ENCODE measurements at regions not wholly inside any gene's neighbourhood (a gene's known extent, or its start where the extent isn't known, plus 50 kb on each side); places are given as distances from the start of the nearest gene placed in this dataset.

DNA sequence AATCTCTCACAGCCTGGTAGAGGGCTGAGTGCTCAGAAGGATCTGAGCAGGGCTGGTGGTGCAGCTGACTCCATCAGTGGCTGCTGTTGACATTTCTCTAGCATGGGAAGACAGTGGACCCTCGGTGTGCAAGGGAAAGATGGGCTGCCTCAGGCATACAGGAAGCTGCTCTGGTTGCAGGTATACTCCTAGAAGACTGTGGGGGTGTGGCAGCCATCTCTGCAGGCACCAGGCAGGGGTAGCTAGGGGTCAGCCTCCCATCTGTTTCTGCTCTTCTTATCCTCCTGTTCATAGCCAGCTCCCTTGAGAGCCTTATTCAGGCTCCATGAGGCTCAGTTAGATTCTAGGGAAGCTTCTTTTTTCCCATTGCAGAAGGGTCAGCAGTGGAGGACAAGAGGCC is 475.5 kb downstream of the TSHZ3 start:
- Histone ChIP-seq H3K4me3 (ENCODE audit: low read length in 2 of 2) (no peak overlapping the region), H3K27me3 (ENCODE audit: control insufficient read depth in 1 of 2, insufficient read depth in 2 of 2, low read length in 2 of 2) (peaks cover 0 to 3% of the 10 kb centered on the region in 2 donors), H3K27ac (ENCODE audit: low read length) (no peak overlapping the region), H3K4me1 (ENCODE audit: control insufficient read depth, insufficient read depth, low read length) (no peaks in the 10 kb centered on the region), H3K9ac (ENCODE audit: low read length in 2 of 2) (no peak overlapping the region), H3K36me3 (ENCODE audit: control insufficient read depth in 2 of 2, insufficient read depth in 2 of 2, low read length in 2 of 2) (no peaks in the 10 kb centered on the region), H3K9me3 (ENCODE audit: control insufficient read depth in 2 of 2, low read length in 2 of 2) (no peaks in the 10 kb centered on the region)

DNA sequence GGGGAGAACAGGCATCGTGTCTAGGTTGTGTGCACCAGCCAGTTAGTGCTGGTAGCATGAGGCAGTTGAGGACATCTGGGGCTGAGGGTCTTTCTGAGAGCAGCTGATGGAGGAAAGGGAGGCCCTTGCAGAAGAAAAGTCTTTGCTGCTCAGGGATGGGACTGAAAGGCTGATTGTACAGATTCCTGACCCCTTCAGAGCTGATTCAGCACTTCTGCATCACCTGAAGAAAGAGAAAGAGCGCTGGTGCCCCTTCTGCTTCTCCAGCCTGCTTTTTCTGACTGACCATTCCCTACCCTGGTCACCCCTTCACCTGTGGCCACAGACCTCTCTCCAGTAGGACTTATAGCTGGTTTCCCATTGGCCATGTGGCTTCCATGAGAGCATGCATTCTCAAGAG is 476.2 kb downstream of the TSHZ3 start:
- no peak overlapping the region for H3K27ac ChIP-seq (ENCODE audit: low read length)
- H3K9me3 ChIP-seq (ENCODE audit: control insufficient read depth in 2 of 2, low read length in 2 of 2): no peaks in the 10 kb centered on the region
- H3K27me3 ChIP-seq (ENCODE audit: control insufficient read depth in 1 of 2, insufficient read depth in 2 of 2, low read length in 2 of 2): peaks cover 0 to 3% of the 10 kb centered on the region in 2 donors
- H3K4me1 ChIP-seq (ENCODE audit: control insufficient read depth, insufficient read depth, low read length): no peaks in the 10 kb centered on the region
- H3K9ac ChIP-seq (ENCODE audit: low read length in 2 of 2): no peak overlapping the region
- H3K4me3 ChIP-seq (ENCODE audit: low read length in 2 of 2): no peak overlapping the region
- no peaks in the 10 kb centered on the region for H3K36me3 ChIP-seq (ENCODE audit: control insufficient read depth in 2 of 2, insufficient read depth in 2 of 2, low read length in 2 of 2)

DNA sequence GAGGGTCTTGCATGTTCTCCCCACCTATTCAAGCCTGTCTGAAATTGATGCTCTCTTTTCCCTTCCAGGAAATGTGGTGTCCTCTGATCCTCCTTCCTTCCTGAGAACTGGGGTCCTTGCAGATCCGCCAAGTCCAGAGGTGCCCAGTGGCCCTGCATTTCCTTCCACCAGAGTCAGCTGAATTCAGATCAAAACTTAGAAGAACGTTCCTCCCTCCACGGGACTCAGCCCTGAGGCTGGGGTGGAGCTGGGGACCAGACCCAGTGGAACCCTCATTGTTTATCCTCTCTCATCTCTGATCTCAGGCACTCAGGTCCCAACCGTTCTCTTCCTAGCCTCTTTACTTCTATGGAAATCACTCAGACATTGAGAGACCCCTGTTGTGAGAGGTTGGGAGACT is 477.3 kb downstream of the TSHZ3 start:
- Histone ChIP-seq H3K27ac (ENCODE audit: low read length) (no peak overlapping the region), H3K9me3 (ENCODE audit: control insufficient read depth in 2 of 2, low read length in 2 of 2) (no peaks in the 10 kb centered on the region), H3K9ac (ENCODE audit: low read length in 2 of 2) (no peak overlapping the region), H3K4me3 (ENCODE audit: low read length in 2 of 2) (no peak overlapping the region), H3K4me1 (ENCODE audit: control insufficient read depth, insufficient read depth, low read length) (no peaks in the 10 kb centered on the region), H3K27me3 (ENCODE audit: control insufficient read depth in 1 of 2, insufficient read depth in 2 of 2, low read length in 2 of 2) (peaks cover 0 to 3% of the 10 kb centered on the region in 2 donors), H3K36me3 (ENCODE audit: control insufficient read depth in 2 of 2, insufficient read depth in 2 of 2, low read length in 2 of 2) (no peaks in the 10 kb centered on the region)

DNA sequence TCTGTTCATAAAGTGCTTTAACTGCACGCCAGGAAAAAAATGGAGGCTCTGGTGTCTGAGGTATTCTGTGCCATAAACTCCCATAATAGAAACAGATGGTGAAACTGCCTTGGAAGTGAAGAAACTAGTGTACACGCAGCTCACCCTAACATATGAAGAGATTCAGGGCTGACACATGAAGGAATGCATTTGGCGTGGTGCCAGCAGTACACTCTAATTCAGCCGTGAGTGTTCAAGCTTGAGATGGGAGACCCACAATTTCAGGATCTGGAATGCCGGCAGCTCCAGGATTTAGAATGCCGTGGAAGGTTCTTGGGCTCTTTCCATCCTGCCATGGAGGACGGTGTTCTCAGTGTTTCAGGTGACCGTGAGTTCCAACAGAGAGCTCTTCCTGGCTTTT is 478.4 kb downstream of the TSHZ3 start:
- Histone ChIP-seq H3K36me3 (ENCODE audit: control insufficient read depth in 2 of 2, insufficient read depth in 2 of 2, low read length in 2 of 2) (no peaks in the 10 kb centered on the region), H3K9me3 (ENCODE audit: control insufficient read depth in 2 of 2, low read length in 2 of 2) (no peaks in the 10 kb centered on the region), H3K4me1 (ENCODE audit: control insufficient read depth, insufficient read depth, low read length) (no peaks in the 10 kb centered on the region), H3K4me3 (ENCODE audit: low read length in 2 of 2) (no peak overlapping the region), H3K9ac (ENCODE audit: low read length in 2 of 2) (no peak overlapping the region), H3K27me3 (ENCODE audit: control insufficient read depth in 1 of 2, insufficient read depth in 2 of 2, low read length in 2 of 2) (peaks cover 0 to 3% of the 10 kb centered on the region in 2 donors), H3K27ac (ENCODE audit: low read length) (no peak overlapping the region)

DNA sequence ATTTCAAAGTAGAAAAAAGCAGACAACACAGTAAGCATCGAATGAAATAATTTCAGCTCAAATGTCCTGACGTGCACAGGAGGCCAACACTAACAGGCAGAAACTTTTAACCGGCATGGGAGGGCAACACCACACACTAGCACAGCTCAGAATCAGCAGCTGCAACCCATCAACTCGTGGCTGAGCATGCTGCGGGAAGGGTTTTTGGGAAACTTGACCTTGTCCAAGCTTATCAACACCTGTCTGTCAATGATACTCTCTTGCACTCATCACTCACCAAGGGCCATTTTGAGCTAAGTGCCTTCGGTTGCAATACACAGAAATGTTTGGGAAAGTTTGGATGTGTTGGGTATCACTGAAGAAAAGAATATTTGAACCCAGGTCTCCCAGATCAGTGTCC is 483.7 kb downstream of the TSHZ3 start:
- Histone ChIP-seq H3K9me3 (ENCODE audit: control insufficient read depth in 2 of 2, low read length in 2 of 2) (no peaks in the 10 kb centered on the region), H3K27ac (ENCODE audit: low read length) (no peak overlapping the region), H3K4me1 (ENCODE audit: control insufficient read depth, insufficient read depth, low read length) (no peaks in the 10 kb centered on the region), H3K27me3 (ENCODE audit: control insufficient read depth in 1 of 2, insufficient read depth in 2 of 2, low read length in 2 of 2) (peaks cover 0 to 3% of the 10 kb centered on the region in 2 donors), H3K4me3 (ENCODE audit: low read length in 2 of 2) (no peak overlapping the region), H3K36me3 (ENCODE audit: control insufficient read depth in 2 of 2, insufficient read depth in 2 of 2, low read length in 2 of 2) (no peaks in the 10 kb centered on the region), H3K9ac (ENCODE audit: low read length in 2 of 2) (no peak overlapping the region)

DNA sequence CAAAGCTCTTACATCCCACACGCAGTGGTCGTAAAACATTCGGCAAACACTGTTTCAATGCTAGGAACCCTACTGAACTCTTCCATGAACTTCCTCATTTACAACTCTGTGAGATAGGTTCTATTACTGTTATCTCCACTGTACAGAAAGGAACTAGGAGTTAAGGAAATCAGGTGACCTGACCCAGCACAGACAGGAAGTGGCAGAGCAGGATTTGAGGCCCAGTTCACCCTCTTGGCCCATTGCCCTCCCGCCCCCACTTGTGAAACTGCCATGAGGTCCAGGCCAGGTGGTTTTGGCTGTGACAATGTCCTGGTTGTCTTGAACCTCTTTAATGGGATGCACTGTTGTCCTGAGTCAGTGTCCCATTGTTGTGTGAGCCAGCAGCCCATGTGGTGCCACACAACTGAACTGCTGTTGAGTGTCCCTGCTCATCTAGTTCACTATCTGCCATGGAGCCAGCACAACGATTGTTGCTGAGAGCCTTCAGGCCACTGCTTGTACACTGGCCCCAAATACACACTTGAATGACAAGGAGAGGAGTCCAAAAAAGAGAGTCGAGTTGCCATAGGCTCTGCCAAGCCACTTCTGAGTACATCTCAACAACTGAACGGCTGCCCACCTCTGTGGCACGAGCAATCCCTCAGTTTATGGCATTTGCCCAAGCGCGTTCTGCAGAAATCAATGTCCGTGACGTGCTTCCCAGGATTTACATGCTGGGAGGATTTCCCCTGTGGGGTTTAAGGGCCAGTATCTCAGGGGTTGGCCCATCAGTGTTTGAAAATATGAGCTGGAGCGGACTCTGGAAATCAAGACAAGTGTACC is 484.6 kb downstream of the TSHZ3 start:
- Histone ChIP-seq H3K27ac (ENCODE audit: low read length) (no peak overlapping the region), H3K9ac (ENCODE audit: low read length in 2 of 2) (no peak overlapping the region), H3K9me3 (ENCODE audit: control insufficient read depth in 2 of 2, low read length in 2 of 2) (no peaks in the 10 kb centered on the region), H3K36me3 (ENCODE audit: control insufficient read depth in 2 of 2, insufficient read depth in 2 of 2, low read length in 2 of 2) (no peaks in the 10 kb centered on the region), H3K4me3 (ENCODE audit: low read length in 2 of 2) (no peak overlapping the region), H3K27me3 (ENCODE audit: control insufficient read depth in 1 of 2, insufficient read depth in 2 of 2, low read length in 2 of 2) (peaks cover 0 to 3% of the 10 kb centered on the region in 2 donors), H3K4me1 (ENCODE audit: control insufficient read depth, insufficient read depth, low read length) (no peaks in the 10 kb centered on the region)

DNA sequence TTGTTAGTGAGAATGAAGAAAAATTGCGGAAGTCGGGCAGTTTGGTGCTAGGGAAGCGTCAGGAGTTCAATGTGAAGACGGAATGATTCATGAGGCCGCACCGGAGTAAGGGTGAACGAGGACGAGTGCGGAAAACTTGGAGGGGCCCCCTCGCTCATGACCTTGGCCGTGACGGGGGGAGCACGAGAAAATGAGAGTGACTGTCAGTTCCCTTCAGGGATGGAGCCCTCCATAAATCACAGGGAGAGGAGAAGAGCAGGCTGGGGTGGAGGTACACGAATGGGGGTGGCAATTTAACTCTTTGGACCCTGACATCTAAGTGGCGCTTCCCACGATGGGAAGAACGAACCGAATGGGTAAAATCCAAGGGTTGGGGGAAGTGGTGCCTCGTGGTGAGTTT is 486.4 kb downstream of the TSHZ3 start:
- H3K27me3 ChIP-seq (ENCODE audit: control insufficient read depth in 1 of 2, insufficient read depth in 2 of 2, low read length in 2 of 2): no peaks in the 10 kb centered on the region
- H3K27ac ChIP-seq (ENCODE audit: low read length): no peak overlapping the region
- no peak overlapping the region for H3K4me3 ChIP-seq (ENCODE audit: low read length in 2 of 2)
- no peaks in the 10 kb centered on the region for H3K9me3 ChIP-seq (ENCODE audit: control insufficient read depth in 2 of 2, low read length in 2 of 2)
- H3K4me1 ChIP-seq (ENCODE audit: control insufficient read depth, insufficient read depth, low read length): no peaks in the 10 kb centered on the region
- H3K36me3 ChIP-seq (ENCODE audit: control insufficient read depth in 2 of 2, insufficient read depth in 2 of 2, low read length in 2 of 2): no peaks in the 10 kb centered on the region
- H3K9ac ChIP-seq (ENCODE audit: low read length in 2 of 2): no peak overlapping the region

DNA sequence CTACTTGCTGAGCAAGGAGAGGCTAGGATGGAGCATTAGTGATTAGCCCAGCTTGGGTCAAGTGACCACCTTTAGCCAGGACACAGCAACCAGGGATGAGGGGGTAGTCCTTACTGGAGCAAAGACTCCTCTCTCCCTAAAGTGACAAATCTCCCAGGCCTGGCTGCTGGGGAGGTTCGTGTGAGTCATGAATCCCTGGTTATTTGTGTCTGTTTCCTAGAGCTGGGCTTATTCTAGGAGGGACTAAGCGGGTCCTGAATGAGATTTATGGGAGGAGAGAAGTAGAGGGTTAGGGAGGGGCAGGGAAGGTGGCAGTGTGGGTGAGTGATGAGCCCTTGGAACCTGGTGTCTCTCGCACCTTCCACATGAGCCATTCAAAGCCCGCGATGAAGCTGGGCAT is 487.3 kb downstream of the TSHZ3 start:
- H3K9ac ChIP-seq (ENCODE audit: low read length in 2 of 2): no peak overlapping the region
- H3K4me1 ChIP-seq (ENCODE audit: control insufficient read depth, insufficient read depth, low read length): no peaks in the 10 kb centered on the region
- H3K4me3 ChIP-seq (ENCODE audit: low read length in 2 of 2): no peak overlapping the region
- H3K36me3 ChIP-seq (ENCODE audit: control insufficient read depth in 2 of 2, insufficient read depth in 2 of 2, low read length in 2 of 2): no peaks in the 10 kb centered on the region
- H3K27ac ChIP-seq (ENCODE audit: low read length): no peak overlapping the region
- no peaks in the 10 kb centered on the region for H3K9me3 ChIP-seq (ENCODE audit: control insufficient read depth in 2 of 2, low read length in 2 of 2)
- H3K27me3 ChIP-seq (ENCODE audit: control insufficient read depth in 1 of 2, insufficient read depth in 2 of 2, low read length in 2 of 2): no peaks in the 10 kb centered on the region

DNA sequence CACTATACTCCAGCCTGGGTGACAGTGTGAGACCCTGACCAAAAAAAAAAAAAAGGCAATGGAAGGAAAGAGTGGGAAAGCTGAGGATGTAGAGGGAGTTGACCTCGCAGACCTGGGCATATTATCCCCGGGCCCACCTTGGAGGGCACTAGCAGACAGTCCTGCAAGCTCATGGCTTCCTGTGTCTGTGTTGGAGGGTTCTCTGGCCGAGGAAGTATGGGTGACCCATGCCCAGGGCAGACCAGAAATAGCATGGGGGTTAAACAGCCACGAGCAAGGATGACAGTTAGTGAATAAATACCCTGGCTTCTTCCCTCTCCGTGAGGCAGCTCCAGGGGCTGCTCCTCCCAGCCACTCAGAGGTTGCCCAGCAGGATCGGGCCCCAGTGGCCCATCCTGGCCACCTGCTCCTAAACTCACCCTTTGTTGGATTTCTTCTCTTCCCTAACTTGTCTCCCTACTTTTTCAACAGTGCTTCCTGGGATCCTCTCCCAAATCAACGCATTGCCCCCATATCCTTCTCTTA is 485.8 kb downstream of the ZNF536 start:
- Histone ChIP-seq H3K36me3 (ENCODE audit: control insufficient read depth in 2 of 2, insufficient read depth in 2 of 2, low read length in 2 of 2) (no peaks in the 10 kb centered on the region), H3K9ac (ENCODE audit: low read length in 2 of 2) (no peak overlapping the region)

DNA sequence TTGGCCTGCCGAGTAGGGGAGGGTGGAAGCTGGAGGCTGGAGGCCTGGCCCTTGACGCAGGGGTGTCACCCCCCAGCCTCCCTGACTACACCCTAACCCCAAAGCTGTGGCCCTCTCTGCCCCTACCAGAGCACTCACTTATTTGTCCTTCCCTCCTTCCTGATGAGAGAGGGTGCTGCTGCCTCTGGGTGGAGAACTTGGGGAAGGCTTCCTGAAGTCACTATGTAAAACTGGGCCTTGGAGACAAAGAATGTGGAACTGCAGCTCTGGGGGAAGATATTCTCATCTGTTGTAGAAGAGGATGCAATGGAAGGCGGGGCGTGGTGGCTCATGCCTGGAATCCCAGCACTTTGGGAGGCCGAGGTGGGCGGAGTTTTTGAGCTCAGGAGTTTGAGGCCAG is 485.2 kb downstream of the ZNF536 start:
- Histone ChIP-seq H3K9ac (ENCODE audit: low read length in 2 of 2) (no peak overlapping the region), H3K4me1 (ENCODE audit: control insufficient read depth, insufficient read depth, low read length) (no peaks in the 10 kb centered on the region), H3K27me3 (ENCODE audit: control insufficient read depth in 1 of 2, insufficient read depth in 2 of 2, low read length in 2 of 2) (no peaks in the 10 kb centered on the region), H3K36me3 (ENCODE audit: control insufficient read depth in 2 of 2, insufficient read depth in 2 of 2, low read length in 2 of 2) (no peaks in the 10 kb centered on the region), H3K4me3 (ENCODE audit: low read length in 2 of 2) (no peak overlapping the region), H3K27ac (ENCODE audit: low read length) (no peak overlapping the region), H3K9me3 (ENCODE audit: control insufficient read depth in 2 of 2, low read length in 2 of 2) (no peaks in the 10 kb centered on the region)

More for the DNA sequence above, 485.8 kb downstream of the ZNF536 start:
- Histone ChIP-seq H3K9me3 (ENCODE audit: control insufficient read depth in 2 of 2, low read length in 2 of 2) (no peaks in the 10 kb centered on the region), H3K4me1 (ENCODE audit: control insufficient read depth, insufficient read depth, low read length) (no peaks in the 10 kb centered on the region), H3K27ac (ENCODE audit: low read length) (no peak overlapping the region), H3K27me3 (ENCODE audit: control insufficient read depth in 1 of 2, insufficient read depth in 2 of 2, low read length in 2 of 2) (no peaks in the 10 kb centered on the region), H3K4me3 (ENCODE audit: low read length in 2 of 2) (no peak overlapping the region)

DNA sequence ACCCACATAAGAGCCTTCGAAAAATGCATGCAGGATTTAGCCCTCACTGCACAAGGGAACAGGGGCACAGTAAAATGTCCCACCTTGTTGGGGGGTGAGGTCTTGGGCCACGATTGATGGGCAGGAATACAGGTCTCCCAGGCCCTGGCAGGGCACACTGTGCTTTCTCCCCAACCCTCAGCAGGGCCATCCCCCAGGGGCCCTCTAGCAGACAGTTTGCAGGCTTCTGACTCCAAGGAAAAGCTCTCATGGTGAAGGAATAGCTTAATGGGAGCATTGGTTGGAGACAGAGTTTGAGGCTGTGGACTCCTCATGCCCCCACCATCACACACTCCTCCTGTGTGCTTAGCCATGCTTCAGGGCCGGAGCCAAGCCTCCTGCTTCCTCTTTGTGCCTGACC is 484.6 kb downstream of the ZNF536 start:
- H3K36me3 ChIP-seq (ENCODE audit: control insufficient read depth in 2 of 2, insufficient read depth in 2 of 2, low read length in 2 of 2): no peaks in the 10 kb centered on the region
- H3K9ac ChIP-seq (ENCODE audit: low read length in 2 of 2): no peak overlapping the region
- H3K27ac ChIP-seq (ENCODE audit: low read length): no peak overlapping the region
- H3K4me1 ChIP-seq (ENCODE audit: control insufficient read depth, insufficient read depth, low read length): no peaks in the 10 kb centered on the region
- no peak overlapping the region for H3K4me3 ChIP-seq (ENCODE audit: low read length in 2 of 2)
- no peaks in the 10 kb centered on the region for H3K27me3 ChIP-seq (ENCODE audit: control insufficient read depth in 1 of 2, insufficient read depth in 2 of 2, low read length in 2 of 2)
- H3K9me3 ChIP-seq (ENCODE audit: control insufficient read depth in 2 of 2, low read length in 2 of 2): no peaks in the 10 kb centered on the region

Measured in stomach smooth muscle (tissue), 2 donors.